H1 (cell line): ENCODE measurements at regions not wholly inside any gene's neighbourhood (a gene's known extent, or its start where the extent isn't known, plus 50 kb on each side); places are given as distances from the start of the nearest gene placed in this dataset.

Source experiments
- CTCF ChIA-PET: fragments of 300-600 bp; sonication (Branson Sonifier 250); formaldehyde crosslinking; loops from one replicate; lab custom pipeline; 2021; ENCODE audit not compliant: partially characterized antibody; lab: Charles Lee
- POLR2A ChIA-PET: fragments of 300-600 bp; sonication (Branson Sonifier 250); formaldehyde crosslinking; loops from one replicate; lab custom pipeline; 2021; ENCODE audit warnings: inconsistent platforms; ENCODE audit not compliant: partially characterized antibody; lab: Charles Lee
- DNase-seq, 2 experiments: peaks; one replicate each; pipeline versions ENCODE4 v3.0.0 to v3.0.0-alpha.2; 2010 to 2022; ENCODE audit warnings: low spot score in 2 of 2, low read depth in 1 of 2, mixed read lengths in 1 of 2
- FAIRE-seq: peaks from 2 replicates; lab custom pipeline; 2011; peaks lifted over from hg19 to GRCh38; lab: Jason Lieb, UNC
- H2AFZ ChIP-seq: 2 replicates; pipeline ENCODE4 v1.8.1; 2012; ENCODE audit warnings: low read length, inconsistent platforms
- H2AK5ac ChIP-seq: 2 replicates; pipeline ENCODE4 v1.6.1; 2013; ENCODE audit warnings: low read depth, low read length
- H2BK120ac ChIP-seq: replicated peaks from 2 replicates; pipeline ENCODE3; 2013; ENCODE audit warnings: low read depth, low read length, inconsistent platforms
- H2BK12ac ChIP-seq: 2 replicates; pipeline ENCODE4 v1.6.1; 2013; ENCODE audit warnings: low read depth, low read length
- H2BK15ac ChIP-seq: 2 replicates; pipeline ENCODE4 v1.6.1; 2013; ENCODE audit warnings: low read length
- H2BK20ac ChIP-seq: 2 replicates; pipeline ENCODE4 v1.6.1; 2013; ENCODE audit warnings: low read length
- H2BK5ac ChIP-seq: 2 replicates; pipeline ENCODE4 v1.6.1; 2013; ENCODE audit warnings: low read depth, low read length
- H3K14ac ChIP-seq: 2 replicates; pipeline ENCODE4 v1.6.1; 2013; ENCODE audit warnings: inconsistent platforms; ENCODE audit not compliant: insufficient read length
- H3K18ac ChIP-seq: 2 replicates; pipeline ENCODE4 v1.6.1; 2013; ENCODE audit warnings: low read length; ENCODE audit errors: extremely low read depth
- H3K23ac ChIP-seq: 2 replicates; pipeline ENCODE4 v1.6.1; 2013; ENCODE audit warnings: inconsistent platforms; ENCODE audit not compliant: insufficient read length
- H3K23me2 ChIP-seq: 2 replicates; pipeline ENCODE4 v1.6.1; 2013; ENCODE audit warnings: low read depth, low read length
- H3K27ac ChIP-seq: 2 replicates; pipeline ENCODE4 v1.6.1; 2011; ENCODE audit warnings: low read depth, low read length, inconsistent platforms
- H3K27me3 ChIP-seq, 4 experiments: replicated peaks in 1 of 4; 1 replicate in 1 of 4; 2 replicates in 3 of 4; pipeline versions ENCODE4 v1.6.1 to v1.8.1; 2011 to 2013; ENCODE audit warnings: low read length in 3 of 4, mild to moderate bottlenecking in 3 of 4, inconsistent platforms in 2 of 4, mixed read lengths in 2 of 4, moderate library complexity in 1 of 4; ENCODE audit not compliant: control insufficient read depth in 3 of 4, insufficient read depth in 3 of 4; ENCODE audit errors: extremely low read depth in 1 of 4
- H3K36me3 ChIP-seq, 4 experiments: 2 replicates each; pipeline versions ENCODE4 v1.6.1 to v1.8.1; 2011 to 2013; ENCODE audit warnings: mild to moderate bottlenecking in 4 of 4, low read length in 3 of 4, moderate library complexity in 2 of 4, control low read depth in 1 of 4, inconsistent platforms in 1 of 4; ENCODE audit not compliant: insufficient read depth in 4 of 4, control insufficient read depth in 2 of 4
- H3K4ac ChIP-seq: replicated peaks from 2 replicates; pipeline ENCODE3; 2013; ENCODE audit warnings: low read length, low read depth, mixed read lengths, inconsistent platforms; ENCODE audit not compliant: insufficient read length
- H3K4me1 ChIP-seq, 4 experiments: replicated peaks in 1 of 4; 1 replicate in 1 of 4; 2 replicates in 3 of 4; pipeline versions ENCODE4 v1.6.1 to v1.8.1; 2011 to 2013; ENCODE audit warnings: low read length in 3 of 4, inconsistent platforms in 2 of 4, mixed read lengths in 1 of 4; ENCODE audit not compliant: insufficient read depth in 4 of 4, control insufficient read depth in 3 of 4
- H3K4me2 ChIP-seq, 2 experiments: 2 replicates each; pipeline versions ENCODE4 v1.6.1 to v1.8.1; 2011 to 2013; ENCODE audit warnings: low read depth in 2 of 2, low read length in 2 of 2, control low read depth in 1 of 2, inconsistent platforms in 1 of 2, mild to moderate bottlenecking in 1 of 2; ENCODE audit not compliant: insufficient read depth in 1 of 2
- H3K4me3 ChIP-seq, 4 experiments: fragments of 200-600, 300-600 bp in 1 of 4; sonication (generic), shearing (Covaris generic), sonication (Bioruptor Twin) in 1 of 4; 2 replicates each; pipeline versions ENCODE4 v1.5.1 to v1.8.1; 2011 to 2016; ENCODE audit warnings: low read length in 4 of 4, low read depth in 3 of 4, control low read depth in 2 of 4, inconsistent platforms in 2 of 4, mild to moderate bottlenecking in 2 of 4, mixed read lengths in 1 of 4, moderate library complexity in 1 of 4; ENCODE audit not compliant: insufficient read depth in 2 of 4; ENCODE audit errors: extremely low read depth in 1 of 4
- H3K56ac ChIP-seq: replicated peaks from 2 replicates; pipeline ENCODE3; 2013; ENCODE audit warnings: low read depth, mild to moderate bottlenecking, mixed read lengths, low read length, inconsistent platforms; ENCODE audit not compliant: insufficient read length
- H3K79me1 ChIP-seq: 2 replicates; pipeline ENCODE4 v1.6.1; 2013; ENCODE audit warnings: low read depth, low read length, control low read depth
- H3K79me2 ChIP-seq, 2 experiments: 2 replicates each; pipeline versions ENCODE4 v1.6.1 to v1.8.1; 2012 to 2013; ENCODE audit warnings: low read length in 2 of 2, mild to moderate bottlenecking in 2 of 2, inconsistent platforms in 1 of 2; ENCODE audit not compliant: insufficient read depth in 2 of 2, control insufficient read depth in 1 of 2
- H3K9ac ChIP-seq, 4 experiments: replicated peaks in 1 of 4; 1 replicate in 1 of 4; 2 replicates in 3 of 4; pipeline versions ENCODE4 v1.6.1 to v1.8.1; 2011 to 2013; ENCODE audit warnings: low read depth in 3 of 4, low read length in 3 of 4, control low read depth in 2 of 4, mild to moderate bottlenecking in 2 of 4, moderate library complexity in 2 of 4, inconsistent platforms in 1 of 4; ENCODE audit errors: extremely low read depth in 1 of 4
- H3K9me3 ChIP-seq, 2 experiments: 2 replicates each; pipeline versions ENCODE4 v1.6.1 to v1.8.1; 2012 to 2013; ENCODE audit warnings: mild to moderate bottlenecking in 2 of 2, moderate library complexity in 2 of 2, control low read depth in 1 of 2, inconsistent platforms in 1 of 2, low read depth in 1 of 2, low read length in 1 of 2, mixed read lengths in 1 of 2; ENCODE audit not compliant: insufficient read depth in 2 of 2
- H4K20me1 ChIP-seq, 2 experiments: replicated peaks in 1 of 2; 2 replicates each; pipeline versions ENCODE3 to v1.8.1; 2011 to 2013; ENCODE audit warnings: inconsistent platforms in 2 of 2, low read length in 2 of 2, mild to moderate bottlenecking in 1 of 2; ENCODE audit not compliant: insufficient read depth in 2 of 2, control insufficient read depth in 1 of 2
- H4K5ac ChIP-seq: 2 replicates; pipeline ENCODE4 v1.6.1; 2013; ENCODE audit warnings: low read length, low read depth, mixed read lengths, inconsistent platforms; ENCODE audit not compliant: insufficient read length
- H4K8ac ChIP-seq: 2 replicates; pipeline ENCODE4 v1.8.0; 2013; ENCODE audit warnings: mild to moderate bottlenecking, moderate library complexity, low read length, inconsistent platforms; ENCODE audit not compliant: insufficient read depth; ENCODE audit errors: extremely low read depth
- H4K91ac ChIP-seq: replicated peaks from 2 replicates; pipeline ENCODE3; 2013; ENCODE audit warnings: low read length, mixed read lengths, inconsistent platforms; ENCODE audit not compliant: insufficient read length
- BCL11A ChIP-seq, 2 experiments: IDR thresholded peaks; one replicate each; pipeline ENCODE4 v1.6.1; 2011; ENCODE audit warnings: low read depth in 2 of 2, low read length in 2 of 2, mild to moderate bottlenecking in 2 of 2
- EGR1 ChIP-seq: IDR thresholded peaks from 2 replicates; pipeline ENCODE4 v1.6.1; 2011; ENCODE audit warnings: low read depth, low read length, borderline replicate concordance
- EZH2 ChIP-seq: fragments of 200-600 bp; sonication (generic); IDR thresholded peaks from 2 replicates; pipeline ENCODE4 v1.7.1; 2012; ENCODE audit warnings: low read depth, mild to moderate bottlenecking, moderate library complexity, low read length, inconsistent platforms; ENCODE audit not compliant: severe bottlenecking
- GABPA ChIP-seq: IDR thresholded peaks from 2 replicates; pipeline ENCODE4 v1.6.1; 2011; ENCODE audit warnings: mild to moderate bottlenecking, low read length, moderate library complexity, borderline replicate concordance; ENCODE audit not compliant: insufficient read depth
- HDAC2 ChIP-seq, 2 experiments: fragments of 300-600 bp in 1 of 2; sonication (generic) in 1 of 2; IDR thresholded peaks; 2 replicates each; pipeline ENCODE4 v1.6.1; 2011 to 2012; ENCODE audit warnings: low read depth in 2 of 2, low read length in 2 of 2, mild to moderate bottlenecking in 2 of 2, moderate library complexity in 2 of 2, borderline replicate concordance in 1 of 2, inconsistent platforms in 1 of 2
- KDM1A ChIP-seq: fragments of 200-600, 300-600 bp; sonication (generic); IDR thresholded peaks from 2 replicates; pipeline ENCODE4 v1.7.1; 2016; ENCODE audit warnings: mild to moderate bottlenecking, low read length, borderline replicate concordance
- NRF1 ChIP-seq: IDR thresholded peaks from 2 replicates; pipeline ENCODE4 v1.6.1; 2011; ENCODE audit warnings: mild to moderate bottlenecking, low read depth, low read length, improper control_type of control experiment
- SAP30 ChIP-seq: fragments of 300-600 bp; sonication (generic); IDR thresholded peaks from 2 replicates; pipeline ENCODE4 v1.7.1; 2012; ENCODE audit warnings: low read length, moderate library complexity, mild to moderate bottlenecking, inconsistent platforms; ENCODE audit not compliant: insufficient read depth, insufficient replicate concordance
- SRF ChIP-seq: IDR thresholded peaks from 2 replicates; pipeline ENCODE4 v1.6.1; 2011; ENCODE audit warnings: mild to moderate bottlenecking, low read depth, low read length, moderate library complexity
- WGBS, 2 experiments: shearing (Covaris generic) in 1 of 2; methylation state at CpG; one replicate each; pipeline versions ENCODE4 v1.1.6 to v1.1.7; 2013 to 2015; ENCODE audit warnings: low lambda C conversion rate in 2 of 2, mixed read lengths in 2 of 2, inconsistent platforms in 1 of 2, low coverage in 1 of 2, missing lambda C conversion rate in 1 of 2; ENCODE audit not compliant: insufficient replicate concordance in 2 of 2, insufficient coverage in 1 of 2, insufficient read length in 1 of 2; ENCODE audit errors: extremely low coverage in 1 of 2, missing lambda C conversion rate in 1 of 2; 5-methylcytosine and 5-hydroxymethylcytosine counted together
- TF ChIP-seq, protein P1 (sequence below): IDR thresholded peaks from 2 replicates; pipeline ENCODE4 v1.6.1; 2012; ENCODE audit warnings: inconsistent platforms

DNA sequence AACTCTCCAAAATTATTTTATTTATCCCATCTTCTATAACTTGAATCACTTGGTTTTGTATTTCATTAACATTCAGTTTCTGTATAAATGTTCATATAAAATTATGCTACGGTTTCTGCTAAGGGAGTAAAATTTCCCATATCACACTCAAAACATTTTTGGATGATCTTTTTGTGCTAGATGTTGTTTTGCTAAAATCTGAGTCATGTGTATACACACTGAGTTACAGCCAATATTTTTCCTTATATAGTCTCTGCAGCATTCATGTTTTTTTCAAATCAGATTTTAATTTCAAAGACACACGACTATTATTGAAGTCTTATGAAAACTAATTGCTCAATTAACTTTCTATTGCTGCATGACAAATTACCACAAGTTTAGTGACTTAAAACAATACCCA is 54.3 kb upstream of the SLC2A12 start:
- no peaks in the 10 kb centered on the region for H3K36me3 ChIP-seq
- H3K27ac ChIP-seq: no peak overlapping the region
- no peak overlapping the region for H3K4me3 ChIP-seq
- no peak overlapping the region for H2BK20ac ChIP-seq
- WGBS, 2 experiments: 91% methylated on average over 2 of the region's 2 CpGs; no CpG with 5 or more reads in 1 of the 2 experiments
- H4K8ac ChIP-seq: no peak overlapping the region
- H2BK5ac ChIP-seq: no peak overlapping the region
- no peak overlapping the region for H2AK5ac ChIP-seq
- H4K5ac ChIP-seq: no peak overlapping the region
- H2BK120ac ChIP-seq: no peak overlapping the region
- no peaks in the 10 kb centered on the region for H3K9me3 ChIP-seq
- H3K4me2 ChIP-seq: no peak overlapping the region
- no peak overlapping the region for H2BK12ac ChIP-seq
- no peak overlapping the region for H2AFZ ChIP-seq
- CTCF ChIA-PET: interaction anchor here (0.6 to 9.3 kb wide), 6 partner anchors 9 to 708 kb away, joined by 3 to 77 read pairs (median 4); no protein-coding TSS in a partner anchor
- H3K23me2 ChIP-seq: no peaks in the 10 kb centered on the region
- no peaks in the 10 kb centered on the region for H3K79me2 ChIP-seq
- no peak overlapping the region for H4K91ac ChIP-seq
- no peak overlapping the region for H3K4ac ChIP-seq
- no peaks in the 10 kb centered on the region for H3K4me1 ChIP-seq
- H3K14ac ChIP-seq: no peak overlapping the region
- no peaks in the 10 kb centered on the region for H3K79me1 ChIP-seq
- H3K9ac ChIP-seq: no peak overlapping the region
- H4K20me1 ChIP-seq: no peaks in the 10 kb centered on the region
- no peak overlapping the region for H2BK15ac ChIP-seq
- POLR2A ChIA-PET: no interaction called here
- no peaks in the 10 kb centered on the region for H3K27me3 ChIP-seq
- H3K23ac ChIP-seq: no peak overlapping the region
- FAIRE-seq (no peak), DNase-seq (no peak)
- TF ChIP-seq NRF1 (no peak), EGR1 (no peak), KDM1A (no peak), GABPA (no peak), EZH2 (no peak), SAP30 (no peak), SRF (no peak), HDAC2 (IDR thresholded peaks at IDR 0.05; ENCODE audit: borderline replicate concordance in 1 of 2, low read depth in 2 of 2, low read length in 2 of 2) (no peak), BCL11A (IDR thresholded peaks at IDR 0.05; ENCODE audit: low read depth in 2 of 2, low read length in 2 of 2) (no peak)
- TF ChIP-seq, protein P1, sequence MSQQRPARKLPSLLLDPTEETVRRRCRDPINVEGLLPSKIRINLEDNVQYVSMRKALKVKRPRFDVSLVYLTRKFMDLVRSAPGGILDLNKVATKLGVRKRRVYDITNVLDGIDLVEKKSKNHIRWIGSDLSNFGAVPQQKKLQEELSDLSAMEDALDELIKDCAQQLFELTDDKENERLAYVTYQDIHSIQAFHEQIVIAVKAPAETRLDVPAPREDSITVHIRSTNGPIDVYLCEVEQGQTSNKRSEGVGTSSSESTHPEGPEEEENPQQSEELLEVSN: no peak
- H3K18ac ChIP-seq: no peak overlapping the region
- H3K56ac ChIP-seq: no peak overlapping the region
